ENCODE measurements at regions not wholly inside any gene's neighbourhood (a gene's known extent, or its start where the extent isn't known, plus 50 kb on each side); places are given as distances from the start of the nearest gene placed in this dataset.

GRCh38 chr10:131433568-131433967 is 122.0 kb upstream of the TCERG1L start:
- Mint-ChIP-seq H3K4me3 (ENCODE audit: unreplicated experiment) (no peak overlapping the region), H3K4me1 (ENCODE audit: low read depth, unreplicated experiment) (no peaks in the 10 kb centered on the region), H3K36me3 (ENCODE audit: unreplicated experiment) (no peaks in the 10 kb centered on the region), H3K27me3 (ENCODE audit: unreplicated experiment) (no peaks in the 10 kb centered on the region), H3K27ac (ENCODE audit: unreplicated experiment) (no peak overlapping the region), H3K9me3 (ENCODE audit: unreplicated experiment) (peaks cover 11% of the 10 kb centered on the region)
- no peak for DNase-seq
- TF ChIP-seq, protein P1, sequence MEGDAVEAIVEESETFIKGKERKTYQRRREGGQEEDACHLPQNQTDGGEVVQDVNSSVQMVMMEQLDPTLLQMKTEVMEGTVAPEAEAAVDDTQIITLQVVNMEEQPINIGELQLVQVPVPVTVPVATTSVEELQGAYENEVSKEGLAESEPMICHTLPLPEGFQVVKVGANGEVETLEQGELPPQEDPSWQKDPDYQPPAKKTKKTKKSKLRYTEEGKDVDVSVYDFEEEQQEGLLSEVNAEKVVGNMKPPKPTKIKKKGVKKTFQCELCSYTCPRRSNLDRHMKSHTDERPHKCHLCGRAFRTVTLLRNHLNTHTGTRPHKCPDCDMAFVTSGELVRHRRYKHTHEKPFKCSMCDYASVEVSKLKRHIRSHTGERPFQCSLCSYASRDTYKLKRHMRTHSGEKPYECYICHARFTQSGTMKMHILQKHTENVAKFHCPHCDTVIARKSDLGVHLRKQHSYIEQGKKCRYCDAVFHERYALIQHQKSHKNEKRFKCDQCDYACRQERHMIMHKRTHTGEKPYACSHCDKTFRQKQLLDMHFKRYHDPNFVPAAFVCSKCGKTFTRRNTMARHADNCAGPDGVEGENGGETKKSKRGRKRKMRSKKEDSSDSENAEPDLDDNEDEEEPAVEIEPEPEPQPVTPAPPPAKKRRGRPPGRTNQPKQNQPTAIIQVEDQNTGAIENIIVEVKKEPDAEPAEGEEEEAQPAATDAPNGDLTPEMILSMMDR (IDR thresholded peaks at IDR 0.05; ENCODE audit: partially characterized antibody, unreplicated experiment): no peak

DNA sequence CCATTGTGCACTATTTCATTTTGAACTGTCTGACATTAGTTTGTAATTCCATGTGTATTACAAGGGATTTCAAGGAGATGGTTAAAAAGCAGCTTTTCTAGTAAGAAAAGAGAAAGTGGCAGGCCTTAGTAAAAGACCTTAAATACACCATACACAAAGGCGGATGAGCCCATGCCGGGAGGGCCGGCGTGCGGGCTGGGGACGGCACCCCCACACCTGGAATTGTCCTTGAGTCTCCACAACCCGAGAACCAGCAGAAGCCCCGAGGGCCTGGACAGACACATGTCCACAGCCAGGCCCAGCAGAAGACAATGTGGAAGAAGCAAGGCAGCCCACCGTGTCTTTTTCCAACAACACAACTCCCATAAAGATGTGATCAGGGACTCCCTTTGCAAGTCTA is 123.7 kb upstream of the TCERG1L start:
- DNase-seq: no peak
- no peaks in the 10 kb centered on the region for H3K27me3 Mint-ChIP-seq (ENCODE audit: unreplicated experiment)
- TF ChIP-seq, protein P1 (IDR thresholded peaks at IDR 0.05; ENCODE audit: partially characterized antibody, unreplicated experiment): no peak
- no peaks in the 10 kb centered on the region for H3K36me3 Mint-ChIP-seq (ENCODE audit: unreplicated experiment)
- no peak overlapping the region for H3K4me3 Mint-ChIP-seq (ENCODE audit: unreplicated experiment)
- H3K9me3 Mint-ChIP-seq (ENCODE audit: unreplicated experiment): peaks cover 9% of the 10 kb centered on the region
- no peak overlapping the region for H3K27ac Mint-ChIP-seq (ENCODE audit: unreplicated experiment)
- no peaks in the 10 kb centered on the region for H3K4me1 Mint-ChIP-seq (ENCODE audit: low read depth, unreplicated experiment)

DNA sequence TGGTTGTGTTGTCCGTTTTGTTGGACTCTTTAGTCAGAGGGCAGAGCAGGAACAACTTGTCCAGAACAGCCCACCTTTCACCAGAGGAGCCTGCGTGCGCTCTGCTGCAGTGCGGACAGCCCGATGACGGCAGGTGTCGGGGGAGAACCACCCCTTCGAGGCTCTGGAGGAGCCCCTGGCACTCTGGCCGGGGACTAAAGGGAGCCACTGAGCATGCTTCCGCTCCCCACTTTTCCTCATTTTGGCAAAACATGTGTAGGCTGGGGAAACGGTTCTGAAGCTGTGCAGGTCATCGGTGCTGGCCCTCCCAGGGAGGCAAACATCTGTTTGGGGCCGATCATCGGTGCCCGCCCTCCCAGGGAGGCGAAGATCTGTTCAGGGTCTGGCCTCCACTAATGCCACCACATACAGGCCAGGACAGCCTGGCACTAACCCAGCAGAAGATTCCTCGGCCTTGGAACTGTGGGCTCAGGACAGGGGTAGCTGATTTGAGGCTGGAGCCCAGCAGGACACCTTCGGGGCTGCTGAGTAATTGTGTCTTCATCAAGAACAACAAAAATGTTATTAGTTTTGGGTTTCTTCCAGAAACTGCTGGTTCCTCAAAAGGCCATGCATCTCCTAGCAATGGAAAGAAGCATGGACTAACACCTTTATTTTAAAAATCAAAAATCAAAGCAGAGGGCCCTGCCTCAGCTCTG is 124.4 kb upstream of the TCERG1L start:
- peaks cover 9% of the 10 kb centered on the region for H3K9me3 Mint-ChIP-seq (ENCODE audit: unreplicated experiment)

DNA sequence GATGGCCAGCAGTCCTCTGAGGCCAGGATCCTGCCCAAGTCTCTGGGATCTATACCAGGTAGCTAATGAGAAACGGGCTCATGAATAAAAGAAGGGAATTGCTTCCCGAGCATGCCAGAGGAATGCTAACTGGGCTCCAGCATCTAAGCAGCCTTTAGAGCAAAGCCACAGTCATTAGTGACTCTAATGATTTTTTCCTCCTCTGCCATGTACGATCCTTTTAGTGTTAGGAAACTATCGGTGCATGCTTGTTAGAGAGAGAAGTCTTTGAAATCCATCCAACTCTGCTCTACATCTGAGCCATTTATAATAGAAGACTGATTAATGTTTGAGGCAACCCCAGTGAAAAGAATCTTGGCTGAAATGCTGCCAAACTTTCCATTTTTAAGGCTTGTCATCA is 124.9 kb upstream of the TCERG1L start:
- no peaks in the 10 kb centered on the region for H3K4me1 Mint-ChIP-seq (ENCODE audit: low read depth, unreplicated experiment)
- no peak for DNase-seq
- H3K4me3 Mint-ChIP-seq (ENCODE audit: unreplicated experiment): no peak overlapping the region
- peaks cover 9% of the 10 kb centered on the region for H3K9me3 Mint-ChIP-seq (ENCODE audit: unreplicated experiment)
- peaks cover 4% of the 10 kb centered on the region for H3K27me3 Mint-ChIP-seq (ENCODE audit: unreplicated experiment)
- H3K27ac Mint-ChIP-seq (ENCODE audit: unreplicated experiment): no peak overlapping the region
- TF ChIP-seq, protein P1 (IDR thresholded peaks at IDR 0.05; ENCODE audit: partially characterized antibody, unreplicated experiment): no peak
- H3K36me3 Mint-ChIP-seq (ENCODE audit: unreplicated experiment): no peaks in the 10 kb centered on the region

More for the DNA sequence above, 124.4 kb upstream of the TCERG1L start:
- H3K27me3 Mint-ChIP-seq (ENCODE audit: unreplicated experiment): peaks cover 2% of the 10 kb centered on the region
- no peak overlapping the region for H3K27ac Mint-ChIP-seq (ENCODE audit: unreplicated experiment)
- H3K36me3 Mint-ChIP-seq (ENCODE audit: unreplicated experiment): no peaks in the 10 kb centered on the region
- no peak overlapping the region for H3K4me3 Mint-ChIP-seq (ENCODE audit: unreplicated experiment)
- TF ChIP-seq, protein P1 (IDR thresholded peaks at IDR 0.05; ENCODE audit: partially characterized antibody, unreplicated experiment): no peak
- no peak for DNase-seq
- H3K4me1 Mint-ChIP-seq (ENCODE audit: low read depth, unreplicated experiment): no peaks in the 10 kb centered on the region
